Prostate gland (tissue), 2 donors: ENCODE measurements at regions not wholly inside any gene's neighbourhood (a gene's known extent, or its start where the extent isn't known, plus 50 kb on each side); places are given as distances from the start of the nearest gene placed in this dataset.

ENCODE experiments used
- CTCF ChIP-seq, 4 experiments: fragments of 200-600 bp in 2 of 4; fragments of 450-650 bp in 2 of 4; sonication (generic) in 2 of 4; IDR thresholded peaks; 1 replicate in 3 of 4; 2 replicates in 1 of 4; pipeline ENCODE4 v1.5.1; 2016 to 2019; ENCODE audit warnings: antibody characterized with exemption in 4 of 4, mild to moderate bottlenecking in 2 of 4, moderate library complexity in 2 of 4
- POLR2A ChIP-seq: fragments of 450-650 bp; IDR thresholded peaks from one replicate; pipeline ENCODE4 v1.6.1; 2016; ENCODE audit warnings: antibody characterized with exemption, mild to moderate bottlenecking

- TF ChIP-seq CTCF (IDR thresholded peaks at IDR 0.05) (no peak), POLR2A (no peak)
Observed at GRCh38 chr4:120509719-120510118, 412.8 kb downstream of the PRDM5 start.
